Neural cell (in vitro differentiated cells): ENCODE measurements at regions not wholly inside any gene's neighbourhood (a gene's known extent, or its start where the extent isn't known, plus 50 kb on each side); places are given as distances from the start of the nearest gene placed in this dataset.

ENCODE experiments used
- H2AFZ ChIP-seq: fragments of 200-600, 300-800 bp; sonication (generic), shearing (Covaris generic); 2 replicates; pipeline ENCODE4 v1.6.0; 2014; ENCODE audit warnings: low read depth, mild to moderate bottlenecking, antibody characterized with exemption, low read length, moderate library complexity
- H3F3A ChIP-seq: fragments of 200-600 bp; shearing (Covaris generic); 2 replicates; pipeline ENCODE4 v1.6.1; 2016; ENCODE audit warnings: mild to moderate bottlenecking, moderate library complexity, mixed read lengths, antibody characterized with exemption, low read length; ENCODE audit not compliant: insufficient read depth, poor library complexity, severe bottlenecking
- H3K27ac ChIP-seq: fragments of 200-600, 300-800 bp; sonication (generic), shearing (Covaris generic); 2 replicates; pipeline ENCODE4 v1.5.1; 2014; ENCODE audit warnings: mild to moderate bottlenecking, low read length, moderate library complexity
- H3K27me3 ChIP-seq: fragments of 300-800, 200-600 bp; sonication (generic), shearing (Covaris generic); 2 replicates; pipeline ENCODE4 v1.6.0; 2014; ENCODE audit warnings: mild to moderate bottlenecking, low read depth, low read length, moderate library complexity; ENCODE audit not compliant: insufficient read depth
- H3K36me3 ChIP-seq: fragments of 300-800, 200-600 bp; sonication (generic), shearing (Covaris generic); 2 replicates; pipeline ENCODE4 v1.5.1; 2014; ENCODE audit warnings: mild to moderate bottlenecking, antibody characterized with exemption, low read length, moderate library complexity; ENCODE audit not compliant: insufficient read depth
- H3K4me2 ChIP-seq: fragments of 300-800, 200-600 bp; sonication (generic), shearing (Covaris generic); 2 replicates; pipeline ENCODE4 v1.6.0; 2014; ENCODE audit warnings: mild to moderate bottlenecking, low read length
- H3K4me3 ChIP-seq: fragments of 300-800, 200-600 bp; sonication (generic), shearing (Covaris generic); 2 replicates; pipeline ENCODE4 v1.5.1; 2014; ENCODE audit warnings: mild to moderate bottlenecking, low read length, moderate library complexity
- H3K79me2 ChIP-seq: fragments of 200-600 bp; shearing (Covaris generic); replicated peaks from 2 replicates; pipeline ENCODE4 v1.6.0; 2014; ENCODE audit warnings: mild to moderate bottlenecking, low read length, moderate library complexity; ENCODE audit not compliant: insufficient read depth
- H3K9ac ChIP-seq: fragments of 300-800, 200-600 bp; sonication (generic), shearing (Covaris generic); 2 replicates; pipeline ENCODE4 v1.6.1; 2016; ENCODE audit warnings: mild to moderate bottlenecking, low read length, mixed read lengths
- H3K9me2 ChIP-seq: fragments of 200-600 bp; shearing (Covaris generic); 2 replicates; pipeline ENCODE4 v1.6.1; 2016; ENCODE audit warnings: mild to moderate bottlenecking, low read length, mixed read lengths; ENCODE audit not compliant: insufficient read depth
- H3K9me3 ChIP-seq: fragments of 200-600, 300-800 bp; sonication (generic), shearing (Covaris generic); 2 replicates; pipeline ENCODE4 v1.6.1; 2016; ENCODE audit warnings: mild to moderate bottlenecking, mixed run types, low read length, moderate library complexity, mixed read lengths
- H4K20me1 ChIP-seq: fragments of 200-600 bp; shearing (Covaris generic); 2 replicates; pipeline ENCODE4 v1.6.1; 2016; ENCODE audit warnings: mild to moderate bottlenecking, mixed run types; ENCODE audit not compliant: insufficient read depth
- CTCF ChIP-seq: fragments of 450-650 bp; IDR thresholded peaks from 2 replicates; pipeline ENCODE4 v1.5.1; 2014; ENCODE audit warnings: antibody characterized with exemption, mild to moderate bottlenecking, moderate library complexity; ENCODE audit not compliant: poor library complexity, severe bottlenecking
- EP300 ChIP-seq: fragments of 450-650 bp; conservative IDR thresholded peaks from 2 replicates; pipeline ENCODE4 v1.6.1; 2014; ENCODE audit warnings: antibody characterized with exemption, mild to moderate bottlenecking, moderate library complexity; ENCODE audit not compliant: poor library complexity, severe bottlenecking
- EZH2 ChIP-seq: fragments of 200-600, 300-800 bp; shearing (Covaris generic), sonication (generic); IDR thresholded peaks from 2 replicates; pipeline ENCODE4 v1.6.1; 2014; ENCODE audit warnings: antibody characterized with exemption, low read length, borderline replicate concordance, mild to moderate bottlenecking; ENCODE audit not compliant: insufficient read depth, poor library complexity, severe bottlenecking
- MXI1 ChIP-seq: fragments of 450-650 bp; conservative IDR thresholded peaks from 2 replicates; pipeline ENCODE4 v1.6.1; 2014; ENCODE audit warnings: antibody characterized with exemption, mild to moderate bottlenecking; ENCODE audit not compliant: poor library complexity, severe bottlenecking
- POLR2AphosphoS5 ChIP-seq: IDR thresholded peaks from 2 replicates; pipeline ENCODE4 v1.6.1; 2012
- RAD21 ChIP-seq: fragments of 450-650 bp; conservative IDR thresholded peaks from 2 replicates; pipeline ENCODE4 v1.6.1; 2014; ENCODE audit warnings: antibody characterized with exemption, mild to moderate bottlenecking, moderate library complexity
- SMC3 ChIP-seq: fragments of 450-650 bp; conservative IDR thresholded peaks from 2 replicates; pipeline ENCODE4 v1.6.1; 2014; ENCODE audit warnings: antibody characterized with exemption, mild to moderate bottlenecking, moderate library complexity; ENCODE audit not compliant: poor library complexity
- TAF1 ChIP-seq: IDR thresholded peaks from 2 replicates; pipeline ENCODE4 v1.6.1; 2012; ENCODE audit warnings: low read depth
- TF ChIP-seq, protein P1 (sequence below): IDR thresholded peaks from 2 replicates; pipeline ENCODE4 v1.6.1; 2012; ENCODE audit warnings: borderline replicate concordance

GRCh38 chr10:33708561-33708960 lies 374.1 kb upstream of the NRP1 start:
- H3K4me2 ChIP-seq, result no peak overlapping the region
- H3K27me3 ChIP-seq, result no peaks in the 10 kb centered on the region
- H3K9me3 ChIP-seq, result no peaks in the 10 kb centered on the region
- H2AFZ ChIP-seq, result no peak overlapping the region
- no peak overlapping the region for H3K9ac ChIP-seq
- no peaks in the 10 kb centered on the region for H3F3A ChIP-seq
- no peaks in the 10 kb centered on the region for H3K9me2 ChIP-seq
- no peak overlapping the region for H3K4me3 ChIP-seq
- H4K20me1 ChIP-seq, result no peaks in the 10 kb centered on the region
- H3K27ac ChIP-seq, result no peak overlapping the region
- no peaks in the 10 kb centered on the region for H3K79me2 ChIP-seq
- no peaks in the 10 kb centered on the region for H3K36me3 ChIP-seq
- TF ChIP-seq POLR2AphosphoS5 (no peak), SMC3 (no peak), TAF1 (no peak), EP300 (no peak), CTCF (no peak), RAD21 (no peak), MXI1 (no peak), EZH2 (no peak)
- TF ChIP-seq, protein P1, sequence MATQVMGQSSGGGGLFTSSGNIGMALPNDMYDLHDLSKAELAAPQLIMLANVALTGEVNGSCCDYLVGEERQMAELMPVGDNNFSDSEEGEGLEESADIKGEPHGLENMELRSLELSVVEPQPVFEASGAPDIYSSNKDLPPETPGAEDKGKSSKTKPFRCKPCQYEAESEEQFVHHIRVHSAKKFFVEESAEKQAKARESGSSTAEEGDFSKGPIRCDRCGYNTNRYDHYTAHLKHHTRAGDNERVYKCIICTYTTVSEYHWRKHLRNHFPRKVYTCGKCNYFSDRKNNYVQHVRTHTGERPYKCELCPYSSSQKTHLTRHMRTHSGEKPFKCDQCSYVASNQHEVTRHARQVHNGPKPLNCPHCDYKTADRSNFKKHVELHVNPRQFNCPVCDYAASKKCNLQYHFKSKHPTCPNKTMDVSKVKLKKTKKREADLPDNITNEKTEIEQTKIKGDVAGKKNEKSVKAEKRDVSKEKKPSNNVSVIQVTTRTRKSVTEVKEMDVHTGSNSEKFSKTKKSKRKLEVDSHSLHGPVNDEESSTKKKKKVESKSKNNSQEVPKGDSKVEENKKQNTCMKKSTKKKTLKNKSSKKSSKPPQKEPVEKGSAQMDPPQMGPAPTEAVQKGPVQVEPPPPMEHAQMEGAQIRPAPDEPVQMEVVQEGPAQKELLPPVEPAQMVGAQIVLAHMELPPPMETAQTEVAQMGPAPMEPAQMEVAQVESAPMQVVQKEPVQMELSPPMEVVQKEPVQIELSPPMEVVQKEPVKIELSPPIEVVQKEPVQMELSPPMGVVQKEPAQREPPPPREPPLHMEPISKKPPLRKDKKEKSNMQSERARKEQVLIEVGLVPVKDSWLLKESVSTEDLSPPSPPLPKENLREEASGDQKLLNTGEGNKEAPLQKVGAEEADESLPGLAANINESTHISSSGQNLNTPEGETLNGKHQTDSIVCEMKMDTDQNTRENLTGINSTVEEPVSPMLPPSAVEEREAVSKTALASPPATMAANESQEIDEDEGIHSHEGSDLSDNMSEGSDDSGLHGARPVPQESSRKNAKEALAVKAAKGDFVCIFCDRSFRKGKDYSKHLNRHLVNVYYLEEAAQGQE, result no peak

- Histone ChIP-seq H3K4me2 (no peak overlapping the region), H4K20me1 (no peaks in the 10 kb centered on the region), H2AFZ (no peak overlapping the region), H3K27ac (no peak overlapping the region), H3K9me2 (no peaks in the 10 kb centered on the region), H3K9ac (no peak overlapping the region), H3K27me3 (no peaks in the 10 kb centered on the region), H3K4me3 (no peak overlapping the region), H3K9me3 (no peaks in the 10 kb centered on the region), H3K36me3 (no peaks in the 10 kb centered on the region), H3F3A (no peaks in the 10 kb centered on the region), H3K79me2 (no peaks in the 10 kb centered on the region)
- TF ChIP-seq RAD21 (no peak), EZH2 (no peak), TAF1 (no peak), POLR2AphosphoS5 (no peak), CTCF (no peak), EP300 (no peak), MXI1 (no peak), SMC3 (no peak)
- TF ChIP-seq, protein P1, result no peak
Observed at GRCh38 chr10:33706746-33707145, 372.3 kb upstream of the NRP1 start.
